HepG2 (cell line): ENCODE measurements at regions not wholly inside any gene's neighbourhood (a gene's known extent, or its start where the extent isn't known, plus 50 kb on each side); places are given as distances from the start of the nearest gene placed in this dataset.

ENCODE experiments used
- ATAC-seq: fragments of 200-7000 bp; cut with Tn5 transposase; 3 replicates; pipeline ENCODE4 v1.9.1; 2020; ENCODE audit warnings: mild to moderate bottlenecking, moderate library complexity
- BruUV-seq: library from RNA; stranded (reverse); fragments of 400-500 nt; replicated peaks from 2 replicates; lab custom pipeline; 2021; lab: Mats Ljungman, UMichigan
- CTCF ChIA-PET: fragments of 300-600 bp; formaldehyde crosslinking; extraction: SDS; loops from one replicate; lab custom pipeline; 2021; ENCODE audit warnings: low total read pairs, inconsistent platforms, low intra/inter-chr PET ratio; lab: Yijun Ruan, JAX
- POLR2A ChIA-PET: fragments of 350-600 bp; sonication (Branson Sonifier 250); formaldehyde crosslinking; loops from one replicate; lab custom pipeline; 2020; ENCODE audit warnings: antibody characterized with exemption, inconsistent platforms; lab: Yijun Ruan, JAX
- DNase-seq: peaks from one replicate; pipeline ENCODE4 v3.0.0-alpha.2; 2015; ENCODE audit warnings: low spot score
- FAIRE-seq: peaks from 3 replicates; lab custom pipeline; 2011; peaks lifted over from hg19 to GRCh38; lab: Jason Lieb, UNC
- H2AFZ ChIP-seq: one replicate; pipeline ENCODE4 v1.6.1; 2011; ENCODE audit warnings: low read length, inconsistent platforms
- H3K27ac ChIP-seq: fragments of 300-600 bp; 3 replicates; pipeline ENCODE4 v1.8.0; 2011; ENCODE audit warnings: mixed run types, mild to moderate bottlenecking, mixed read lengths, low read length, inconsistent platforms; ENCODE audit not compliant: insufficient read depth; ENCODE audit errors: extremely low read length
- H3K27me3 ChIP-seq, 2 experiments: fragments of 200-600 bp in 1 of 2; 2 replicates in 1 of 2; 3 replicates in 1 of 2; pipeline versions ENCODE4 v1.6.0 to v1.8.0; 2011; ENCODE audit warnings: low read length in 2 of 2, mild to moderate bottlenecking in 2 of 2, moderate library complexity in 2 of 2, inconsistent platforms in 1 of 2; ENCODE audit not compliant: insufficient read depth in 2 of 2, control insufficient read depth in 1 of 2
- H3K36me3 ChIP-seq, 2 experiments: fragments of 200-600 bp in 1 of 2; replicated peaks in 1 of 2; 2 replicates in 1 of 2; 3 replicates in 1 of 2; pipeline versions ENCODE4 v1.5.1 to v1.8.0; 2011; ENCODE audit warnings: low read length in 2 of 2, inconsistent platforms in 1 of 2; ENCODE audit not compliant: insufficient read depth in 2 of 2, control insufficient read depth in 1 of 2
- H3K4me1 ChIP-seq: 2 replicates; pipeline ENCODE4 v1.5.1; 2012; ENCODE audit warnings: low read length, inconsistent platforms; ENCODE audit not compliant: insufficient read depth
- H3K4me2 ChIP-seq: 2 replicates; pipeline ENCODE4 v1.6.0; 2011; ENCODE audit warnings: low read depth, low read length, inconsistent platforms
- H3K4me3 ChIP-seq, 3 experiments: fragments of 200-600 bp in 1 of 3; sonication (generic), shearing (Covaris generic) in 1 of 3; replicated peaks in 1 of 3; 2 replicates each; pipeline ENCODE4 v1.5.1; 2011 to 2016; ENCODE audit warnings: low read length in 3 of 3, inconsistent platforms in 2 of 3, low read depth in 2 of 3, mild to moderate bottlenecking in 2 of 3, control low read depth in 1 of 3, mixed read lengths in 1 of 3; ENCODE audit not compliant: insufficient read depth in 1 of 3
- H3K79me2 ChIP-seq: one replicate; pipeline ENCODE4 v1.6.1; 2011; ENCODE audit warnings: low read length, inconsistent platforms; ENCODE audit not compliant: insufficient read depth
- H3K9ac ChIP-seq: 2 replicates; pipeline ENCODE4 v1.6.0; 2011; ENCODE audit warnings: mild to moderate bottlenecking, low read depth, low read length, inconsistent platforms; ENCODE audit not compliant: insufficient read depth
- H3K9me3 ChIP-seq: 2 replicates; pipeline ENCODE4 v1.5.1; 2012; ENCODE audit warnings: mild to moderate bottlenecking, low read length
- H4K20me1 ChIP-seq: 2 replicates; pipeline ENCODE4 v1.6.0; 2011; ENCODE audit warnings: inconsistent platforms, mild to moderate bottlenecking, low read length, moderate library complexity; ENCODE audit not compliant: insufficient read depth
- ZNF251 ChIP-seq: sonication (generic); formaldehyde crosslinking; IDR thresholded peaks from 2 replicates; pipeline ENCODE4 v1.9.0; 2021; ENCODE audit warnings: mild to moderate bottlenecking, missing genetic modification reagents
- ZNF333 ChIP-seq: sonication (generic); formaldehyde crosslinking; IDR thresholded peaks from 2 replicates; pipeline ENCODE4 v1.4.0; 2020; ENCODE audit warnings: mild to moderate bottlenecking, missing genetic modification reagents, borderline replicate concordance
- WGBS: methylation state at CpG from one replicate; pipeline ENCODE4 v1.1.6; 2017; ENCODE audit warnings: low lambda C conversion rate; 5-methylcytosine and 5-hydroxymethylcytosine counted together
- in situ Hi-C: cut with HindIII; loops from 2 replicates; pipeline ENCODE4 v1.10.0; 2017; ENCODE audit warnings: low pct_unique_long_range_greater_than_20kb; ENCODE audit not compliant: extremely low pct_ligation_motif_present
- intact Hi-C: fragments of 100-400 bp; cut with micrococcal nuclease; formaldehyde crosslinking; loops from one replicate; pipeline ENCODE4 v1.10.0; 2022; ENCODE audit not compliant: unreplicated experiment
- TF ChIP-seq, protein P1 (sequence below): sonication (generic); formaldehyde crosslinking; IDR thresholded peaks from 2 replicates; pipeline ENCODE4 v1.4.0; 2020; ENCODE audit warnings: low read depth, missing genetic modification reagents
- TF ChIP-seq, protein P2 (sequence below): sonication (generic); formaldehyde crosslinking; IDR thresholded peaks from 2 replicates; pipeline ENCODE4 v1.4.0; 2020; ENCODE audit warnings: mild to moderate bottlenecking, missing genetic modification reagents, borderline replicate concordance

DNA sequence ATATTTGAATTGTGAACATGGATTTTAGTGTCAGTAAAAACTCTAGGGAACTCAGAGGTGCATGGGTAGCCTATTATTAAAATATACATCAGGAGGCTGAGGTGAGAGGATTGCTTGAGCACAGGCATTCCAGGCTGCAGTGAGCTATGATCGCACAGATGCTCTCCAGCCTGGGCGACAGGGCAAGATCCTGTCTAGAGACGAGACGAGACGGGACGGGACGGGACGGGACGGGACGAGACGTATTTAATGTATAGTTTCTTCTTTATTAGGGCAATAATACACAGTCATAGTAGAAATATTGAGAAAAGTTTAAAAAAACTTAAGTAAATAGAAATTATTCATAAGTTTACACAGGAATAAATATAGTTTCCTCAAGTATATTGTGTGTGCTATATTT, 89.3 kb downstream of the DIPK2A start:
- Histone ChIP-seq H3K4me3 (no peak overlapping the region), H3K4me2 (no peak overlapping the region), H3K36me3 (no peaks in the 10 kb centered on the region), H3K27ac (no peak overlapping the region), H3K9ac (no peak overlapping the region), H4K20me1 (no peaks in the 10 kb centered on the region), H2AFZ (no peak overlapping the region), H3K27me3 (no peaks in the 10 kb centered on the region), H3K79me2 (no peaks in the 10 kb centered on the region), H3K9me3 (no peaks in the 10 kb centered on the region), H3K4me1 (no peaks in the 10 kb centered on the region)
- TF ChIP-seq ZNF333 (no peak), ZNF251 (CRISPR knock-in tag) (no peak)
- TF ChIP-seq, protein P1, sequence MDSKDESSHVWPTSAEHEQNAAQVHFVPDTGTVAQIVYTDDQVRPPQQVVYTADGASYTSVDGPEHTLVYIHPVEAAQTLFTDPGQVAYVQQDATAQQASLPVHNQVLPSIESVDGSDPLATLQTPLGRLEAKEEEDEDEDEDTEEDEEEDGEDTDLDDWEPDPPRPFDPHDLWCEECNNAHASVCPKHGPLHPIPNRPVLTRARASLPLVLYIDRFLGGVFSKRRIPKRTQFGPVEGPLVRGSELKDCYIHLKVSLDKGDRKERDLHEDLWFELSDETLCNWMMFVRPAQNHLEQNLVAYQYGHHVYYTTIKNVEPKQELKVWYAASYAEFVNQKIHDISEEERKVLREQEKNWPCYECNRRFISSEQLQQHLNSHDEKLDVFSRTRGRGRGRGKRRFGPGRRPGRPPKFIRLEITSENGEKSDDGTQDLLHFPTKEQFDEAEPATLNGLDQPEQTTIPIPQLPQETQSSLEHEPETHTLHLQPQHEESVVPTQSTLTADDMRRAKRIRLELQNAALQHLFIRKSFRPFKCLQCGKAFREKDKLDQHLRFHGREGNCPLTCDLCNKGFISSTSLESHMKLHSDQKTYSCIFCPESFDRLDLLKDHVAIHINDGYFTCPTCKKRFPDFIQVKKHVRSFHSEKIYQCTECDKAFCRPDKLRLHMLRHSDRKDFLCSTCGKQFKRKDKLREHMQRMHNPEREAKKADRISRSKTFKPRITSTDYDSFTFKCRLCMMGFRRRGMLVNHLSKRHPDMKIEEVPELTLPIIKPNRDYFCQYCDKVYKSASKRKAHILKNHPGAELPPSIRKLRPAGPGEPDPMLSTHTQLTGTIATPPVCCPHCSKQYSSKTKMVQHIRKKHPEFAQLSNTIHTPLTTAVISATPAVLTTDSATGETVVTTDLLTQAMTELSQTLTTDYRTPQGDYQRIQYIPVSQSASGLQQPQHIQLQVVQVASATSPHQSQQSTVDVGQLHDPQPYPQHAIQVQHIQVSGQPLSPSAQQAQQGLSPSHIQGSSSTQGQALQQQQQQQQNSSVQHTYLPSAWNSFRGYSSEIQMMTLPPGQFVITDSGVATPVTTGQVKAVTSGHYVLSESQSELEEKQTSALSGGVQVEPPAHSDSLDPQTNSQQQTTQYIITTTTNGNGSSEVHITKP (CRISPR knock-in tag), result no peak
- TF ChIP-seq, protein P2, sequence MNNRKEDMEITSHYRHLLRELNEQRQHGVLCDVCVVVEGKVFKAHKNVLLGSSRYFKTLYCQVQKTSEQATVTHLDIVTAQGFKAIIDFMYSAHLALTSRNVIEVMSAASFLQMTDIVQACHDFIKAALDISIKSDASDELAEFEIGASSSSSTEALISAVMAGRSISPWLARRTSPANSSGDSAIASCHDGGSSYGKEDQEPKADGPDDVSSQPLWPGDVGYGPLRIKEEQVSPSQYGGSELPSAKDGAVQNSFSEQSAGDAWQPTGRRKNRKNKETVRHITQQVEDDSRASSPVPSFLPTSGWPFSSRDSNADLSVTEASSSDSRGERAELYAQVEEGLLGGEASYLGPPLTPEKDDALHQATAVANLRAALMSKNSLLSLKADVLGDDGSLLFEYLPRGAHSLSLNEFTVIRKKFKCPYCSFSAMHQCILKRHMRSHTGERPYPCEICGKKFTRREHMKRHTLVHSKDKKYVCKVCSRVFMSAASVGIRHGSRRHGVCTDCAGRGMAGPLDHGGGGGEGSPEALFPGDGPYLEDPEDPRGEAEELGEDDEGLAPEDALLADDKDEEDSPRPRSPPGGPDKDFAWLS (CRISPR knock-in tag), result no peak
- WGBS, result 55% methylated on average over 11 of the region's 11 CpGs
- FAIRE-seq, result no peak
- ChIA-PET POLR2A (no interaction called here), CTCF (no interaction called here)
- no TSS peak for BruUV-seq
- ATAC-seq, result no peak
- intact Hi-C loops (no loop called here), in situ Hi-C loops (no loop called here)
- DNase-seq, result no peak
